ENCODE measurements at regions not wholly inside any gene's neighbourhood (a gene's known extent, or its start where the extent isn't known, plus 50 kb on each side); places are given as distances from the start of the nearest gene placed in this dataset.
"Not testable (repeated sequence)": the region's sequence is repeated elsewhere in the genome, so short reads cannot be mapped to it uniquely, and the experiment has no call there.

- TF ChIP-seq, protein P1, sequence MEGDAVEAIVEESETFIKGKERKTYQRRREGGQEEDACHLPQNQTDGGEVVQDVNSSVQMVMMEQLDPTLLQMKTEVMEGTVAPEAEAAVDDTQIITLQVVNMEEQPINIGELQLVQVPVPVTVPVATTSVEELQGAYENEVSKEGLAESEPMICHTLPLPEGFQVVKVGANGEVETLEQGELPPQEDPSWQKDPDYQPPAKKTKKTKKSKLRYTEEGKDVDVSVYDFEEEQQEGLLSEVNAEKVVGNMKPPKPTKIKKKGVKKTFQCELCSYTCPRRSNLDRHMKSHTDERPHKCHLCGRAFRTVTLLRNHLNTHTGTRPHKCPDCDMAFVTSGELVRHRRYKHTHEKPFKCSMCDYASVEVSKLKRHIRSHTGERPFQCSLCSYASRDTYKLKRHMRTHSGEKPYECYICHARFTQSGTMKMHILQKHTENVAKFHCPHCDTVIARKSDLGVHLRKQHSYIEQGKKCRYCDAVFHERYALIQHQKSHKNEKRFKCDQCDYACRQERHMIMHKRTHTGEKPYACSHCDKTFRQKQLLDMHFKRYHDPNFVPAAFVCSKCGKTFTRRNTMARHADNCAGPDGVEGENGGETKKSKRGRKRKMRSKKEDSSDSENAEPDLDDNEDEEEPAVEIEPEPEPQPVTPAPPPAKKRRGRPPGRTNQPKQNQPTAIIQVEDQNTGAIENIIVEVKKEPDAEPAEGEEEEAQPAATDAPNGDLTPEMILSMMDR (IDR thresholded peaks at IDR 0.05): not testable (repeated sequence)
- TF ChIP-seq POLR2A (IDR thresholded peaks at IDR 0.05): not testable (repeated sequence)
Measured at GRCh38 chr2:91463007-91463406, 2771.5 kb downstream of the RPIA start.
